H1 (cell line): ENCODE measurements at regions not wholly inside any gene's neighbourhood (a gene's known extent, or its start where the extent isn't known, plus 50 kb on each side); places are given as distances from the start of the nearest gene placed in this dataset.

Source experiments
- CTCF ChIA-PET: fragments of 300-600 bp; sonication (Branson Sonifier 250); formaldehyde crosslinking; loops from one replicate; lab custom pipeline; 2021; ENCODE audit not compliant: partially characterized antibody; lab: Charles Lee
- POLR2A ChIA-PET: fragments of 300-600 bp; sonication (Branson Sonifier 250); formaldehyde crosslinking; loops from one replicate; lab custom pipeline; 2021; ENCODE audit warnings: inconsistent platforms; ENCODE audit not compliant: partially characterized antibody; lab: Charles Lee
- DNase-seq, 2 experiments: peaks; one replicate each; pipeline versions ENCODE4 v3.0.0 to v3.0.0-alpha.2; 2010 to 2022; ENCODE audit warnings: low spot score in 2 of 2, low read depth in 1 of 2, mixed read lengths in 1 of 2
- FAIRE-seq: peaks from 2 replicates; lab custom pipeline; 2011; peaks lifted over from hg19 to GRCh38; lab: Jason Lieb, UNC
- H2AFZ ChIP-seq: 2 replicates; pipeline ENCODE4 v1.8.1; 2012; ENCODE audit warnings: low read length, inconsistent platforms
- H2AK5ac ChIP-seq: 2 replicates; pipeline ENCODE4 v1.6.1; 2013; ENCODE audit warnings: low read depth, low read length
- H2BK120ac ChIP-seq: replicated peaks from 2 replicates; pipeline ENCODE3; 2013; ENCODE audit warnings: low read depth, low read length, inconsistent platforms
- H2BK12ac ChIP-seq: 2 replicates; pipeline ENCODE4 v1.6.1; 2013; ENCODE audit warnings: low read depth, low read length
- H2BK15ac ChIP-seq: 2 replicates; pipeline ENCODE4 v1.6.1; 2013; ENCODE audit warnings: low read length
- H2BK20ac ChIP-seq: 2 replicates; pipeline ENCODE4 v1.6.1; 2013; ENCODE audit warnings: low read length
- H2BK5ac ChIP-seq: 2 replicates; pipeline ENCODE4 v1.6.1; 2013; ENCODE audit warnings: low read depth, low read length
- H3K14ac ChIP-seq: 2 replicates; pipeline ENCODE4 v1.6.1; 2013; ENCODE audit warnings: inconsistent platforms; ENCODE audit not compliant: insufficient read length
- H3K18ac ChIP-seq: 2 replicates; pipeline ENCODE4 v1.6.1; 2013; ENCODE audit warnings: low read length; ENCODE audit errors: extremely low read depth
- H3K23ac ChIP-seq: 2 replicates; pipeline ENCODE4 v1.6.1; 2013; ENCODE audit warnings: inconsistent platforms; ENCODE audit not compliant: insufficient read length
- H3K23me2 ChIP-seq: 2 replicates; pipeline ENCODE4 v1.6.1; 2013; ENCODE audit warnings: low read depth, low read length
- H3K27ac ChIP-seq: 2 replicates; pipeline ENCODE4 v1.6.1; 2011; ENCODE audit warnings: low read depth, low read length, inconsistent platforms
- H3K27me3 ChIP-seq, 4 experiments: replicated peaks in 1 of 4; 1 replicate in 1 of 4; 2 replicates in 3 of 4; pipeline versions ENCODE4 v1.6.1 to v1.8.1; 2011 to 2013; ENCODE audit warnings: low read length in 3 of 4, mild to moderate bottlenecking in 3 of 4, inconsistent platforms in 2 of 4, mixed read lengths in 2 of 4, moderate library complexity in 1 of 4; ENCODE audit not compliant: control insufficient read depth in 3 of 4, insufficient read depth in 3 of 4; ENCODE audit errors: extremely low read depth in 1 of 4
- H3K36me3 ChIP-seq, 4 experiments: 2 replicates each; pipeline versions ENCODE4 v1.6.1 to v1.8.1; 2011 to 2013; ENCODE audit warnings: mild to moderate bottlenecking in 4 of 4, low read length in 3 of 4, moderate library complexity in 2 of 4, control low read depth in 1 of 4, inconsistent platforms in 1 of 4; ENCODE audit not compliant: insufficient read depth in 4 of 4, control insufficient read depth in 2 of 4
- H3K4ac ChIP-seq: replicated peaks from 2 replicates; pipeline ENCODE3; 2013; ENCODE audit warnings: low read length, low read depth, mixed read lengths, inconsistent platforms; ENCODE audit not compliant: insufficient read length
- H3K4me1 ChIP-seq, 4 experiments: replicated peaks in 1 of 4; 1 replicate in 1 of 4; 2 replicates in 3 of 4; pipeline versions ENCODE4 v1.6.1 to v1.8.1; 2011 to 2013; ENCODE audit warnings: low read length in 3 of 4, inconsistent platforms in 2 of 4, mixed read lengths in 1 of 4; ENCODE audit not compliant: insufficient read depth in 4 of 4, control insufficient read depth in 3 of 4
- H3K4me2 ChIP-seq, 2 experiments: 2 replicates each; pipeline versions ENCODE4 v1.6.1 to v1.8.1; 2011 to 2013; ENCODE audit warnings: low read depth in 2 of 2, low read length in 2 of 2, control low read depth in 1 of 2, inconsistent platforms in 1 of 2, mild to moderate bottlenecking in 1 of 2; ENCODE audit not compliant: insufficient read depth in 1 of 2
- H3K4me3 ChIP-seq, 4 experiments: fragments of 200-600, 300-600 bp in 1 of 4; sonication (generic), shearing (Covaris generic), sonication (Bioruptor Twin) in 1 of 4; 2 replicates each; pipeline versions ENCODE4 v1.5.1 to v1.8.1; 2011 to 2016; ENCODE audit warnings: low read length in 4 of 4, low read depth in 3 of 4, control low read depth in 2 of 4, inconsistent platforms in 2 of 4, mild to moderate bottlenecking in 2 of 4, mixed read lengths in 1 of 4, moderate library complexity in 1 of 4; ENCODE audit not compliant: insufficient read depth in 2 of 4; ENCODE audit errors: extremely low read depth in 1 of 4
- H3K56ac ChIP-seq: replicated peaks from 2 replicates; pipeline ENCODE3; 2013; ENCODE audit warnings: low read depth, mild to moderate bottlenecking, mixed read lengths, low read length, inconsistent platforms; ENCODE audit not compliant: insufficient read length
- H3K79me1 ChIP-seq: 2 replicates; pipeline ENCODE4 v1.6.1; 2013; ENCODE audit warnings: low read depth, low read length, control low read depth
- H3K79me2 ChIP-seq, 2 experiments: 2 replicates each; pipeline versions ENCODE4 v1.6.1 to v1.8.1; 2012 to 2013; ENCODE audit warnings: low read length in 2 of 2, mild to moderate bottlenecking in 2 of 2, inconsistent platforms in 1 of 2; ENCODE audit not compliant: insufficient read depth in 2 of 2, control insufficient read depth in 1 of 2
- H3K9ac ChIP-seq, 4 experiments: replicated peaks in 1 of 4; 1 replicate in 1 of 4; 2 replicates in 3 of 4; pipeline versions ENCODE4 v1.6.1 to v1.8.1; 2011 to 2013; ENCODE audit warnings: low read depth in 3 of 4, low read length in 3 of 4, control low read depth in 2 of 4, mild to moderate bottlenecking in 2 of 4, moderate library complexity in 2 of 4, inconsistent platforms in 1 of 4; ENCODE audit errors: extremely low read depth in 1 of 4
- H3K9me3 ChIP-seq, 2 experiments: 2 replicates each; pipeline versions ENCODE4 v1.6.1 to v1.8.1; 2012 to 2013; ENCODE audit warnings: mild to moderate bottlenecking in 2 of 2, moderate library complexity in 2 of 2, control low read depth in 1 of 2, inconsistent platforms in 1 of 2, low read depth in 1 of 2, low read length in 1 of 2, mixed read lengths in 1 of 2; ENCODE audit not compliant: insufficient read depth in 2 of 2
- H4K20me1 ChIP-seq, 2 experiments: replicated peaks in 1 of 2; 2 replicates each; pipeline versions ENCODE3 to v1.8.1; 2011 to 2013; ENCODE audit warnings: inconsistent platforms in 2 of 2, low read length in 2 of 2, mild to moderate bottlenecking in 1 of 2; ENCODE audit not compliant: insufficient read depth in 2 of 2, control insufficient read depth in 1 of 2
- H4K5ac ChIP-seq: 2 replicates; pipeline ENCODE4 v1.6.1; 2013; ENCODE audit warnings: low read length, low read depth, mixed read lengths, inconsistent platforms; ENCODE audit not compliant: insufficient read length
- H4K8ac ChIP-seq: 2 replicates; pipeline ENCODE4 v1.8.0; 2013; ENCODE audit warnings: mild to moderate bottlenecking, moderate library complexity, low read length, inconsistent platforms; ENCODE audit not compliant: insufficient read depth; ENCODE audit errors: extremely low read depth
- H4K91ac ChIP-seq: replicated peaks from 2 replicates; pipeline ENCODE3; 2013; ENCODE audit warnings: low read length, mixed read lengths, inconsistent platforms; ENCODE audit not compliant: insufficient read length
- BACH1 ChIP-seq: IDR thresholded peaks from 2 replicates; pipeline ENCODE4 v1.6.1; 2012; ENCODE audit warnings: low read length, improper control_type of control experiment
- CBX5 ChIP-seq: fragments of 300-800, 300-1000 bp; sonication (generic); IDR thresholded peaks from 2 replicates; pipeline ENCODE4 v1.7.1; 2016; ENCODE audit warnings: antibody characterized with exemption, low read length, low read depth
- MAFK ChIP-seq: IDR thresholded peaks from 2 replicates; pipeline ENCODE4 v1.6.1; 2012; ENCODE audit warnings: low read depth, mild to moderate bottlenecking, improper control_type of control experiment, low read length
- TAF1 ChIP-seq: IDR thresholded peaks from 2 replicates; pipeline ENCODE4 v1.6.1; 2011; ENCODE audit warnings: mild to moderate bottlenecking, low read depth, low read length
- WGBS, 2 experiments: shearing (Covaris generic) in 1 of 2; methylation state at CpG; one replicate each; pipeline versions ENCODE4 v1.1.6 to v1.1.7; 2013 to 2015; ENCODE audit warnings: low lambda C conversion rate in 2 of 2, mixed read lengths in 2 of 2, inconsistent platforms in 1 of 2, low coverage in 1 of 2, missing lambda C conversion rate in 1 of 2; ENCODE audit not compliant: insufficient replicate concordance in 2 of 2, insufficient coverage in 1 of 2, insufficient read length in 1 of 2; ENCODE audit errors: extremely low coverage in 1 of 2, missing lambda C conversion rate in 1 of 2; 5-methylcytosine and 5-hydroxymethylcytosine counted together

GRCh38 chr17:22496450-22496849, 804.1 kb downstream of the KCNJ18 start:
- H3K79me2 ChIP-seq, result no peaks in the 10 kb centered on the region
- H2BK5ac ChIP-seq, result no peak overlapping the region
- H2BK20ac ChIP-seq, result no peak overlapping the region
- H4K8ac ChIP-seq, result no peak overlapping the region
- H2BK120ac ChIP-seq, result no peak overlapping the region
- no peak overlapping the region for H2AK5ac ChIP-seq
- no peak overlapping the region for H2BK15ac ChIP-seq
- H3K27me3 ChIP-seq, result no peaks in the 10 kb centered on the region
- peaks cover 32 to 47% of the 10 kb centered on the region in 2 experiments for H3K9me3 ChIP-seq
- no peak overlapping the region for H3K4ac ChIP-seq
- no peak overlapping the region for H2AFZ ChIP-seq
- no peak overlapping the region for H3K18ac ChIP-seq
- 87% methylated on average over 5 of the region's 5 CpGs; no CpG with 5 or more reads in 1 of the 2 experiments for WGBS, 2 experiments
- no peak overlapping the region for H3K23ac ChIP-seq
- ChIA-PET POLR2A (no interaction called here), CTCF (no interaction called here)
- no peak overlapping the region for H3K27ac ChIP-seq
- no peak overlapping the region for H3K14ac ChIP-seq
- FAIRE-seq, result no peak
- H3K79me1 ChIP-seq, result no peaks in the 10 kb centered on the region
- no peak for DNase-seq
- H4K20me1 ChIP-seq, result no peaks in the 10 kb centered on the region
- no peak overlapping the region for H3K9ac ChIP-seq
- H3K23me2 ChIP-seq, result no peaks in the 10 kb centered on the region
- H3K4me1 ChIP-seq, result no peaks in the 10 kb centered on the region
- no peaks in the 10 kb centered on the region for H3K36me3 ChIP-seq
- no peak overlapping the region for H3K56ac ChIP-seq
- no peak overlapping the region for H3K4me2 ChIP-seq
- no peak overlapping the region for H4K5ac ChIP-seq
- H2BK12ac ChIP-seq, result no peak overlapping the region
- no peak overlapping the region for H3K4me3 ChIP-seq
- H4K91ac ChIP-seq, result no peak overlapping the region
- TF ChIP-seq TAF1, result no peak
- TF ChIP-seq MAFK, result no peak
- no peak for TF ChIP-seq CBX5
- TF ChIP-seq BACH1, result no peak
